ENCODE measurements at regions not wholly inside any gene's neighbourhood (a gene's known extent, or its start where the extent isn't known, plus 50 kb on each side); places are given as distances from the start of the nearest gene placed in this dataset.

DNA sequence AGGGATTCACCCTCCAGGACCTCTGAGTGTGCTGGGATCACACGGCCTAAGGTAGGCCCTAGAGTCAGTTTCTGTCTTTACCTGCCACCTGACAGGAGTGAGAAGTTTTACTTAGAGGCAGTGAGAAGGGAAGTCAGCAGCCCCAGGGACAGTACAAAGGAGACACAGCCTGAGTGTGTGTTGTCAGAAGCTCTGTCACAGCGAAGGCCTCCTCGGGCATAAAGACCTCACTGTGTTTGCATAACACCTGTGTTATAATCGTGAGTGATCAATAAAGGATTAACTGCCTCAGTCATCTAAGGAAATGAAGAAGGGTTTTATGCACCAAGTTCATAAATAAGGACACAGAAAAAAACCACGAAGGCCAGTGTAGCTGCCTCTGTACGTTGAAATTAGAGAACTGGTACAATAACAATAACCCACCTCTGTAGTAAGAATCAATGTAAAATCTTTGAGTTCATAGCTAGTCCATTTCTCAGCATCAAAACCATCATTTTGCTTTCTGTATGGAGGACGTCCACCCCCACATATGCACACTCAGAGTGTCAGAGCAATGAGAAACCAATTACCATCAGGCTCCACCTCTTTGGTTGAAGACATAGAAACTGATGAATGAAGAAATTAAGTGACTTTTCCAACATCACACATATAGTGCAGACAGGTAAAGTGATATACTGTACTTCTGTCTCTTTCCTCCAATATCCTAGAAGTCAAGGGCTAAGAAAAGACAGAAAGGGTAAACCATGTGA is 159.3 kb downstream of the DAD1 start:
- TF ChIP-seq, protein P1, sequence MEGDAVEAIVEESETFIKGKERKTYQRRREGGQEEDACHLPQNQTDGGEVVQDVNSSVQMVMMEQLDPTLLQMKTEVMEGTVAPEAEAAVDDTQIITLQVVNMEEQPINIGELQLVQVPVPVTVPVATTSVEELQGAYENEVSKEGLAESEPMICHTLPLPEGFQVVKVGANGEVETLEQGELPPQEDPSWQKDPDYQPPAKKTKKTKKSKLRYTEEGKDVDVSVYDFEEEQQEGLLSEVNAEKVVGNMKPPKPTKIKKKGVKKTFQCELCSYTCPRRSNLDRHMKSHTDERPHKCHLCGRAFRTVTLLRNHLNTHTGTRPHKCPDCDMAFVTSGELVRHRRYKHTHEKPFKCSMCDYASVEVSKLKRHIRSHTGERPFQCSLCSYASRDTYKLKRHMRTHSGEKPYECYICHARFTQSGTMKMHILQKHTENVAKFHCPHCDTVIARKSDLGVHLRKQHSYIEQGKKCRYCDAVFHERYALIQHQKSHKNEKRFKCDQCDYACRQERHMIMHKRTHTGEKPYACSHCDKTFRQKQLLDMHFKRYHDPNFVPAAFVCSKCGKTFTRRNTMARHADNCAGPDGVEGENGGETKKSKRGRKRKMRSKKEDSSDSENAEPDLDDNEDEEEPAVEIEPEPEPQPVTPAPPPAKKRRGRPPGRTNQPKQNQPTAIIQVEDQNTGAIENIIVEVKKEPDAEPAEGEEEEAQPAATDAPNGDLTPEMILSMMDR (IDR thresholded peaks at IDR 0.05), result no peak
- no peak for TF ChIP-seq POLR2A (IDR thresholded peaks at IDR 0.05)
